DOHH2 (cell line): ENCODE measurements at regions not wholly inside any gene's neighbourhood (a gene's known extent, or its start where the extent isn't known, plus 50 kb on each side); places are given as distances from the start of the nearest gene placed in this dataset.

ENCODE experiments used
- H3F3A ChIP-seq: fragments of 200-600 bp; sonication (generic), shearing (Covaris generic); 2 replicates; pipeline ENCODE4 v1.6.0; 2016; ENCODE audit warnings: antibody characterized with exemption, mild to moderate bottlenecking; ENCODE audit not compliant: control insufficient read depth, insufficient read depth
- H3K27ac ChIP-seq: fragments of 200-600 bp; sonication (generic); 2 replicates; pipeline ENCODE4 v1.5.1; 2014; ENCODE audit warnings: low read depth, mild to moderate bottlenecking, low read length, moderate library complexity
- H3K27me3 ChIP-seq: fragments of 200-600 bp; sonication (generic); 2 replicates; pipeline ENCODE4 v1.6.1; 2014; ENCODE audit warnings: mild to moderate bottlenecking, low read length, mixed read lengths; ENCODE audit not compliant: control insufficient read depth
- H3K36me3 ChIP-seq: fragments of 200-600 bp; sonication (generic); 2 replicates; pipeline ENCODE4 v1.6.1; 2014; ENCODE audit warnings: mild to moderate bottlenecking, low read length, moderate library complexity, mixed read lengths; ENCODE audit not compliant: control insufficient read depth
- H3K4me1 ChIP-seq: fragments of 200-600 bp; sonication (generic); 2 replicates; pipeline ENCODE4 v1.6.1; 2014; ENCODE audit warnings: mild to moderate bottlenecking, low read length, mixed read lengths; ENCODE audit not compliant: control insufficient read depth
- H3K4me2 ChIP-seq: fragments of 200-600 bp; sonication (generic); 2 replicates; pipeline ENCODE4 v1.6.0; 2014; ENCODE audit warnings: mild to moderate bottlenecking, low read length, moderate library complexity
- H3K4me3 ChIP-seq: fragments of 200-600 bp; sonication (generic); 2 replicates; pipeline ENCODE4 v1.5.1; 2014; ENCODE audit warnings: mild to moderate bottlenecking, low read length, mixed read lengths
- H3K79me2 ChIP-seq: fragments of 200-600 bp; sonication (generic); 2 replicates; pipeline ENCODE4 v1.6.1; 2014; ENCODE audit warnings: mild to moderate bottlenecking, low read length, mixed read lengths; ENCODE audit not compliant: control insufficient read depth
- H3K9me2 ChIP-seq: fragments of 200-600 bp; sonication (generic); replicated peaks from 2 replicates; pipeline ENCODE4 v1.6.1; 2014; ENCODE audit warnings: mild to moderate bottlenecking, low read length, mixed read lengths; ENCODE audit not compliant: control insufficient read depth
- H3K9me3 ChIP-seq: fragments of 200-600 bp; sonication (generic); 2 replicates; pipeline ENCODE4 v1.6.1; 2014; ENCODE audit warnings: antibody characterized with exemption, low read length, mixed read lengths; ENCODE audit not compliant: control insufficient read depth, insufficient read depth
- H4K20me1 ChIP-seq: fragments of 200-600 bp; sonication (generic); 2 replicates; pipeline ENCODE4 v1.6.0; 2014; ENCODE audit warnings: low read depth, mild to moderate bottlenecking, antibody characterized with exemption, low read length, moderate library complexity; ENCODE audit not compliant: control insufficient read depth, insufficient read depth
- CTCF ChIP-seq: fragments of 200-600 bp; sonication (generic); IDR thresholded peaks from one replicate; pipeline ENCODE4 v1.5.1; 2014; ENCODE audit warnings: antibody characterized with exemption, mild to moderate bottlenecking, low read depth, low read length; ENCODE audit not compliant: poor library complexity, severe bottlenecking
- EZH2phosphoT487 ChIP-seq: fragments of 200-600 bp; sonication (generic); IDR thresholded peaks from 2 replicates; pipeline ENCODE4 v1.6.1; 2017; ENCODE audit warnings: borderline replicate concordance, mild to moderate bottlenecking, antibody characterized with exemption, low read length, moderate library complexity, mixed read lengths

DNA sequence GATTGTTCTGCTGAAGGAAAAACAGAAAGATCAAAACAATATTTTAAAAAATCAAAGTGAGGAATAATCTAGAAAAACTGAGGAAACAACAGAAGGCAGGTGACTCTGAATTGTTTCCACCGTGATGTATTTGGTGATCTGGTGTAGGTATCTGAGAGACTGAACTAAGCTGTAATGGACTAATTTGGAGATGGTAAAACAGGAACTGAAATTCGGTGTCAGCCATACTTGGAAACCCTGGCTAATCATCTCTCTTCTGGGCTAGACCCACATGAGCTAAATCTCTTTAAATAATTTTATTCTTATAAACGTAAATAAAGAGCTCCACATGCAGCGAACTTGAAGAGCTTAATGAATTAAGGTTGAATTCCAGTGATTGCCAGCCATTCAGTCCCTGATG lies 1226.1 kb downstream of the NCAM2 start:
- H3K4me2 ChIP-seq: no peak overlapping the region
- no peak overlapping the region for H3K4me3 ChIP-seq
- H4K20me1 ChIP-seq: no peaks in the 10 kb centered on the region
- no peaks in the 10 kb centered on the region for H3K36me3 ChIP-seq
- no peaks in the 10 kb centered on the region for H3K4me1 ChIP-seq
- H3F3A ChIP-seq: no peaks in the 10 kb centered on the region
- no peaks in the 10 kb centered on the region for H3K9me3 ChIP-seq
- TF ChIP-seq EZH2phosphoT487 (no peak), CTCF (no peak)
- H3K79me2 ChIP-seq: no peaks in the 10 kb centered on the region
- no peaks in the 10 kb centered on the region for H3K9me2 ChIP-seq
- H3K27me3 ChIP-seq: no peaks in the 10 kb centered on the region
- H3K27ac ChIP-seq: no peak overlapping the region

DNA sequence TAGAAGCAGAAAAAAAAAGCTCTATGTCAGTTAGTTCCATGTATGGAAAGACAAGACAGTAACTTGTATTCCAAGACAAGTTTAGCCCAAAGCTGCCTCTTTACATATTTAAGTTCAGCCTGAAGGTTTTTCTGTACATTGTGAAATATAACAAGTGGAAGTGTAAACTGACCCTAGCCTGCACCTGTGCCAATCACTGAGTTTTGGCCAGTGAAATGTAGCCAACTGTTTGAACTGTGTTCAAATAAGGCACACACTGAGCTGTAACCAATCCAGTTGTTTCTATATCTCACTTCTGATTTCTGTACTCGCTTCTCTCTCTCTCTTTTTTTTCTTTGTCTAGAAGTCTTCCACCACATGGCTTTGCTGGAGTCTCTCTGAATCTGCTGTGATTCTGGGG lies 1227.1 kb downstream of the NCAM2 start:
- H4K20me1 ChIP-seq: no peaks in the 10 kb centered on the region

GRCh38 chr21:22231013-22231412 lies 1232.8 kb downstream of the NCAM2 start:
- peaks cover 4% of the 10 kb centered on the region; the same call in 1 of the 2 replicates for H3K9me3 ChIP-seq
- H3K27me3 ChIP-seq: no peaks in the 10 kb centered on the region
- no peak overlapping the region for H3K27ac ChIP-seq
- H3K4me1 ChIP-seq: no peaks in the 10 kb centered on the region
- TF ChIP-seq CTCF: no peak
- no peak for TF ChIP-seq EZH2phosphoT487
- no peak overlapping the region for H3K4me2 ChIP-seq
- H3K79me2 ChIP-seq: no peaks in the 10 kb centered on the region
- H3K9me2 ChIP-seq: no peaks in the 10 kb centered on the region
- no peaks in the 10 kb centered on the region for H3F3A ChIP-seq
- no peaks in the 10 kb centered on the region for H3K36me3 ChIP-seq
- H3K4me3 ChIP-seq: no peak overlapping the region
- no peaks in the 10 kb centered on the region for H4K20me1 ChIP-seq

More for the DNA sequence above, 1227.1 kb downstream of the NCAM2 start:
- H3K27me3 ChIP-seq: no peaks in the 10 kb centered on the region
- no peak for TF ChIP-seq CTCF
- no peak for TF ChIP-seq EZH2phosphoT487
- no peak overlapping the region for H3K4me2 ChIP-seq
- no peaks in the 10 kb centered on the region for H3F3A ChIP-seq
- no peak overlapping the region for H3K27ac ChIP-seq
- no peaks in the 10 kb centered on the region for H3K36me3 ChIP-seq
- H3K4me1 ChIP-seq: no peaks in the 10 kb centered on the region
- H3K9me2 ChIP-seq: no peaks in the 10 kb centered on the region
- no peaks in the 10 kb centered on the region for H3K79me2 ChIP-seq
- no peak overlapping the region for H3K4me3 ChIP-seq
- H3K9me3 ChIP-seq: no peaks in the 10 kb centered on the region
